Ramos (cell line): ENCODE measurements at regions not wholly inside any gene's neighbourhood (a gene's known extent, or its start where the extent isn't known, plus 50 kb on each side); places are given as distances from the start of the nearest gene placed in this dataset.

Source experiments
- in situ Hi-C: fragments of 300-500 bp; cut with MboI; formaldehyde crosslinking; loops from one replicate; pipeline ENCODE4 v1.14.3; 2022; ENCODE audit warnings: low sequenced_read_pairs; ENCODE audit not compliant: unreplicated experiment

DNA sequence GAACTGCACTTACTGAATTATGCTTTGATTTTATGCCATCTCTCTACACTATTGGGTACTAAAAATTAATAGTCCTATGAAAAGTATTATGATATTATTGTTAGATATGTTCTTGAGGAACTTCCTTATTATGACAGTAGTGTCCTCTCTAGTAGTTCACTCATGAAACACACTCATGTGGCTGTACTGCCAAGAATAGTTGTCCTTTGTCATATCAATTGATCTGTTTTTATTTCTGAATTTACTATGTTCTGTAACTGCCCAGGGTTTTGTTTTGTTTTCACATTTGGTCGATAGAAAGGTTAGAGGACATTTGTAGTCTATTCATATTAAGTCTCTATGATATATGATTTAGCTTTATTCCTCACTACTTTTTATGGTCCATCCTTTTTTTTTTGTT is 215.2 kb downstream of the PPARGC1A start:
- in situ Hi-C loops = no loop called here

DNA sequence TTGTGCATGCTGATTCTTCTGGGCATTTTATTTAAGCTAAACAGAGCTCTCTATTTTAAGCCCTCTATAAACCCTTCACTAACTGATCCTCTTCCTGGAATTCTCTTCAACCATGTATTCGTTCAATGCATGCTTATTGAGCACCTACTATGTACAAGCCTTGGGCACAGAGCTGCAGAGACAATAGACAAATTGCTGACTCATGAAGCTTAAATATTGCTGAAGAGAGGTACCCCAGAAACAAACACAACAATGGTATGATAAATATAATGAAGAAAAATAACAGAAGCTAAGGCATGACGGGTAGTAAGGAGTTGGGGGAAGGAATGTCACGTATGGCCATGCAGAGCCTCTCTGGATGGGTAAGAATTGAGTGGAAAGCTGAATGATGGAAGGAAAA is 222.2 kb downstream of the PPARGC1A start:
- in situ Hi-C loops = no loop called here

- in situ Hi-C loops = no loop called here
Measured at GRCh38 chr4:23660865-23661264, 229.0 kb downstream of the PPARGC1A start.

- in situ Hi-C loops = no loop called here
Measured at GRCh38 chr4:23654791-23655190, 235.1 kb downstream of the PPARGC1A start.

DNA sequence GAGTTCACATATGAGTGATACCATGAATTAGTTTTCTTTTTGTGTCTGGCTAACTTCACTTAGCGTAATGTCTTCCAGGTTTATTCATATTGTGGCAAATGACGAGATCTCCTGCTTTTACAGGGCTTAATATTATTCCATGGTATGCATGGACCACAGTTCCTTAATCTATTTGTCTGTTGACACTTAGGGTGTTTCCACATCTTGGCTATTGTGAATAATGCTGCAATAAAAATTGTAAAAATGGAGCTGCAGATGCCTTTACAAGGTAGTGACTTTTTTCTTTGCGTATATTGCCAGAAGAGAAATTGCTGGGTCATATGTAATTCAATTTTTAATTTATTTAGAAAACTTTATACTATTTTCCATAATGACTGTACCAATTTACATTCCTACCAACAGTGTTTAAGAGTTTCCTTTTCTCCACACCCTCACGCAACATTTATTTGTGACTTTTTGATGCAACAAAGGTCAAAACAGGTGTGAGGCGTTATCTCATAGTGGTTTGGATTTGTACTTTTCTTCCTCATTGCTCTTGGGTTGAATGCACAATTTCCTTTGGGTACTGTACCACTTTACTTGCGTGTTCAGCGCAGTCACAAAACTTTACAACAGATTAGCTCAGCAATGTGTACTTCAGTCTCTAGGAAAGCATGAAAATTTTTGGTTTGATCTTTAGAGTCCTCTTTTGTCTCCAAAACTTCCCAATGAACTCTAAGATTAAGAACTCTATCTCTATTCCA is 240.8 kb downstream of the PPARGC1A start:
- in situ Hi-C loops = no loop called here

DNA sequence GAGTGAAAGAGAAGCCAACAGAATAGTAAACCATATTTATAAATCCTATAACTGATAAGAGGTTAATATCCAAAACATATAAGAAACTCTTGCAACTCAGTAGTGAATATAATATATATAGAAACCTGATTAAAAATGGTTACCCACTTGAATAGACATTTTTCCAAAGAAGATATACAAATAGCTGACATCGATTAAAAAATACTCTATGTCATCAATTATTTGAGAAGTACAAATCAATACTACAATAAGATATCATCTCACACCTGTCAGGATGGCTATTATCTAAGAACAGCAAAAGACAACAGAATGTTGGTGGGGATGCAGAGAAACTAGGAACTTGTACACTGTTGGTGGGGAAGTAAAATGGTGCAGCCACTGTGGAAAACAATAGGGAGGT is 254.4 kb downstream of the PPARGC1A start:
- in situ Hi-C loops = no loop called here

DNA sequence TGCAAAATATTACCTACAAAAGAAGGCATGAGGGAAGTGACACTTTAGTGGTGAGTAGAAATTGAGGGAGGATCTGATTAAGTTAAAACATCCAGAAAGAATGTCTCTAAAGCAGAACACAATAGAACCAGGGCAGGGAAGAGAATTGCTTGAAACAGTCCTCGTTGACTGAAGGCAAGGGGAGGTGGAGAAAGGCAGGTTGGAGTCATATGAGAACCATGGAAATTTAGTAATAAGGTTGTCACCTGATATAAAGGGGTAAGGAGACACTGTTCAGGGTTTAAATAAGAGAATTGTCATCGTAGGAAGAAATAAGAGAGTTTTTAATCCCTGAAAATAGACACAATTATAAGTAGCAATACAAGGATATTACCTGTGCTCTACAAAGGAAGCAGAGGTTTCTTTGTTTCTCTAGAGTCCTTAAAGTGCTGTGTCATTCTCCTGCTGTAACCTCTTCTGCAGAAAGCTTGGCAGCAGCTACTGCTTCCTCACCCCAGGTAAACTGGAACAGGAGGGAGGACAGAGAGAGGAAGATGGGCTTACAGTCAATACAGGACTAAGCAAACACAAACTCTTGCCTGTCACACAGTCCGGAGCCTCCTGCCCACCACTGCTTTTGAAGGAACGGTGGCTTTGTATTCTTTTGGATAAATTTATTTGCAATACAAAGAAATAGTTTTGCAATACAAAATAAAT is 258.4 kb downstream of the PPARGC1A start:
- in situ Hi-C loops = no loop called here

DNA sequence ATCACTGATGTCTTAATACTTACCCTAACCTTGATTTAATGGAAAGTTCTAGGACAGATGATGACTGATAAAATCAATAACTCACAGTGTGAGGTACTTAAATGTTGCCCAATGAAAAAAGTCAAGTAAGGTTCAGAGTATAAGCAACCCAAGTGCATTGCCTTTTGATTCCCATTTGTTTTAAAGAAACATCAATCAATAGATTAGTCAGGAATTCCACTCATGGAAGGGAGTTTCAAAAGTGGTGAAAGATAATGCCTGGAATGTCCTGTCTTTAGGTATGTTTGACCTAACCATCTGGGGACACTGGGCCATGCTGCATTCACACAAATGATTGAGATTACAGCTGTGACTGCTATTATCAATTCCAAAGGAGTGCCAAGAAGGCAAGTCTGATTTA is 259.7 kb downstream of the PPARGC1A start:
- in situ Hi-C loops = no loop called here

GRCh38 chr4:23629421-23629820 is 260.4 kb downstream of the PPARGC1A start:
- in situ Hi-C loops = no loop called here

- in situ Hi-C loops = no loop called here
Measured at GRCh38 chr4:23614284-23614892, 275.5 kb downstream of the PPARGC1A start.

DNA sequence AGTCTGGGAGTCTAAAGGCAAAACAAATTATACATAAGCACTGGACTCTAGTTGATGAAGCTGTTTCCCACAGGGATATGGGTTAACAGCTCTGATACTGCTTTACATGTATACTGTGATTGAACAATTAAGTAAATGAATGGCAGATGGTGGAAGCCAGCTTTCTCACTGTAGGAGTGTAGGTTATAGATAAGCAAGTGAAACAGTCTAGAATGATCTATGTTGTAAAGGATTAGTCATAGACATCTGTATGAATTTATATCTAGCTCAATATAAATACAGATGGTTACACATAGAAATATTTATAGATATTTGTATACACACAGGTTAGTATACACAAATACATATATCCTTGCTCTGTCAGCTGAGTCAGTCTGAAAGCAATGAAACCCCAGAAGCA is 276.1 kb downstream of the PPARGC1A start:
- in situ Hi-C loops = no loop called here

DNA sequence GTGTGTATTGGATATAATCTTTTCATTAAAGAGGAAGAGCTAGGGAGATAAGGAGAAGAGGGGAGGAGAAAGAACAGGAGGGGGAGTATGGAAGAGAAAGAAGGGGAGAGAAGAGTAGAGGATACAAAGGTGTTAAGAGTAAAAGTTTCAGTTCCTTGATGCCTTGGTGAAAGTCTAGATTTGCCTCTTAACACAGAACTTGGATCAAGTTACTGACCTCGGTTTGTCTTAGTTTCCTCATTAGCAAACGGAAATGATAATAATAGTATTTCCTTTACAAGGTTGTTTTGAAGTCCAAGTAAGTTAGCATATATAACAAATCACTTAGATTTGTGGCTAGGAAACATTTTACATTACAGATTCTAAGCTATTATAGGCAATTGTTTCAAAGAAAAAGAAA is 287.1 kb downstream of the PPARGC1A start:
- in situ Hi-C loops = no loop called here

DNA sequence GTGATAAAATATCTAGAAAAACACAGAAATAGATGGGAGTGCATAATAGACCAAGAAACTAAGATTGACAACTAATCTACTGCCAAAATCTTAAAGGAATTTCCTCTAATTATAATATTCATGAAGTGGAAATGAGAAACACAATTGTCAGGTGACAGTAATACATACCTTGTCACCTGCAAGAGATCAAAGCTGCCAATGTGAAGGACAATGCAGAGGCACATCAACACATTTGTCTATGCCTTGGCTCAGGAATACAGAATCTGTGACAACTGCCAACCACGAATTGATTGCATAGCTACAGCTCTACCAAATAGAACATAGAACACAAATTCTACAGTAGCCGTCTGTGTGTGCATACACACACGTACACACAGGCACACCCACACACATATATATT is 295.7 kb downstream of the PPARGC1A start:
- in situ Hi-C loops = no loop called here

DNA sequence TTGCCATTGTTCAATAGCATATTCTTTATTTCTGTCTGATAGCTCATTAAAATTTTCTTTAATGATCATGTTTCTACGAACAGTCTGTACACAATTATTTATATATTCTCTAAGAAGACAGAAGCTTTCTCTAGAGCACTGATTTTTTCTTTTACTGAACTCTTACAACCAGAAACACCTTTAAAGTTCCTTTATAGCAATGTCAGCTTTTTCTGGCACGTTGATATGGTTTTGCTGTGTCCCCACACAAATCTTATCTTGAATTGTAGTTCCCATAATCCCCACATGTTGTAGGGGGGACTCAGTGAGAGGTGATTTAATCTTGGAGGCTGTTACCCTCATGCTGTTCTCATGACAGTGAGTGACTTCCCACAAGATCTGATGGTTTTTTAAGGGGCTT is 299.4 kb downstream of the PPARGC1A start:
- in situ Hi-C loops = no loop called here

DNA sequence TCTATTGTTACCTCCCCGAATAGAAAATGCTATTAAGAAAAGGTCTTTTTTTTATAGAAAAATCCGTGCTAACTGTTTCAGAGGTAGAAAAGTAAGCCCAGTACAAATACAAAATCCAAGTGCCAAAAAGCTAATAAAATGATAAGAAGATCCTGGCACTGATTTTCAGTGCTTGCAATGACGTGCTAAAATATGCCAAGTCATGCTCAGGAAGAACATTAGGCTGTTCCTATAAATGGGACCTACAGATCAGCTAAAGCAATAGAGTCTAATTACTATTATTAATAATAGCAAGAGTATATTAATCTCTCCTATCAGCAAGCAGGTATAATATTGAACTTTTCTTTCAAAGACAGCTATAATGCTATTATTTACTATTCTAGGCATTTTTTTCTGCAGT is 305.8 kb downstream of the PPARGC1A start:
- in situ Hi-C loops = no loop called here

DNA sequence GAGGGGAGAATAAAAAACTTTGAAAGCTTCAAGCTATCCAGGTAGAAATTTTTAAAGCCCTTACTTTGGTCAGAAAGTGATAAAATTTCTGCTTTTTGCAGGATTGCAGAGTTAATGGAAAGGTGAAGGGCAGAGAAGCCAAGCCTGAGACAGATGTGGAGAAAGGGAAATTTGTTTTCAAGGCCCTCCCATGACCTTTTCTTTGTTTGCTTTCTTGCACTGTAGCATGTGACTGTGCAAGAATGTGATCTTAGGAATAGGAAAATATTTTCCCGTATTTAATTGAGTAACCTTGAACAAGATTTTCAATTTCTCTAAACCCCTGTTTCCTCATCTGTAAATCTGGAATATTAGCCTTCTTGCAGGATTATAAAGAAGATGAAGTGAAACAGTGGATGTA is 307.2 kb downstream of the PPARGC1A start:
- in situ Hi-C loops = no loop called here

DNA sequence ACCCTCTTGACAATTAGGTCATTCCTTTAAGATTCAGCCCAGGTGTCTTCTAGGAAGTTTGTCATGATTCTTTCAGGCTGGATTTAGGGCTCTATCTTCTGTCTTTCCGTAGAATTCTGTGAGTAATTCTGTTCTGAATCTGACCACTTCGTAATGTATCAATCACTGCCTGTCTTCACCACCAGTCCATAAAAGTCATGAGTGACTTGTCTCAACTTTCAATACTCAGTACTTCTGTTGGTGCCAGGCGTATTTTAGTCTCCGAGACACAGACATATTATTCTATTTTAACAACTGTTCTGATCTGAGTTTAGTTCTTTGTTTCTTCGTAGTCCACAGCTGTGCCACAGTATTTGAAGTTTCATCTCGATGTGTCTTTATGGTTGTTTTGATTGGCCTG is 310.7 kb downstream of the PPARGC1A start:
- in situ Hi-C loops = no loop called here

GRCh38 chr4:23577398-23577797 is 312.4 kb downstream of the PPARGC1A start:
- in situ Hi-C loops = no loop called here

DNA sequence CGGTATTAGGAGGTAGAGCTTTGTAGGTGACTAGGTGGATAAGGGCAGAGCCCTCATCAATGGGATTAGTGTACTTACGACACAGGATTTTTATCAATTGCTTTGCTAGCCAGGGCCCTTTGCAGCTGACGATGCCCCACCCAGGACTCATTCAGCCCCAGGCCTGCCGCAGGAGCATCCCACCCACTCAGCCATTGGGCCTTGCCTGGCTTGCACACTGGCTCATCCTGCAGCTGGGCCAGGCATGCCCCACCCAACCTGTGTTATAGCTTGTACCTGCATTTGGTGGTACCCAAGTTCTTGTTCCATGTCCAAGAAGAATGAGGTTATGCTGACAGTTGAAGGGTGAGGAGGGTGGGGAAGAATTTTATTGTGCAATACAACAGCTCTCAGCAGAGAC is 317.5 kb downstream of the PPARGC1A start:
- in situ Hi-C loops = no loop called here

- in situ Hi-C loops = no loop called here
Measured at GRCh38 chr4:23567338-23567737, 322.5 kb downstream of the PPARGC1A start.

- in situ Hi-C loops = no loop called here
Measured at GRCh38 chr4:23560748-23561147, 329.1 kb downstream of the PPARGC1A start.

GRCh38 chr4:23558101-23558500 is 331.7 kb downstream of the PPARGC1A start:
- in situ Hi-C loops = no loop called here
